SKM-1 (cell line): ENCODE measurements at regions not wholly inside any gene's neighbourhood (a gene's known extent, or its start where the extent isn't known, plus 50 kb on each side); places are given as distances from the start of the nearest gene placed in this dataset.

Experiments used
- DNase-seq: peaks from one replicate; lab custom pipeline; 2025; ENCODE audit not compliant: unreplicated experiment; lab: John Stamatoyannopoulos, UW

GRCh38 chr10:70939441-70940003, 51.2 kb upstream of the PCBD1 start:
- no peak for DNase-seq

- no peak for DNase-seq
These were observed 52.6 kb upstream of the PCBD1 start for GRCh38 chr10:70940834-70941568.

DNA sequence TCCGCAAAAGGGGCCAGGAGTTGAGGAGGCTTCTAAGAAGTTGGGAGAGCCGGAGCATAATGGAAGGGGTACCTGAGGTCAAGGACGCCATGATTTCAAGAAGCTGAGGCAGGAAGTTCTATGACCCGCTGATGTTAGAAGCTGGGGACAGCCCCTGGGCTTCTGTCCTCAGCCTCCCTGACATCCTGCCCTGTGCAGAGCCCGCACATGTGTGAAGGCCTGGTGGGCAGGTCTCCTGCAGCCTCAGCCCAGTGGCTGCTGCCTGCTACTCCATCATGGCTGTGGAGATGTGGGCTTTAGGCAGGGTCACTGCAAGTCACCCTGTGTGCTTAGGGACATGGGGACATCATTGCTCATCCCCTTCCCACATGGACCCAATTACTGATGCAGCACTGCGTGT, 53.8 kb upstream of the PCBD1 start:
- no peak for DNase-seq

DNA sequence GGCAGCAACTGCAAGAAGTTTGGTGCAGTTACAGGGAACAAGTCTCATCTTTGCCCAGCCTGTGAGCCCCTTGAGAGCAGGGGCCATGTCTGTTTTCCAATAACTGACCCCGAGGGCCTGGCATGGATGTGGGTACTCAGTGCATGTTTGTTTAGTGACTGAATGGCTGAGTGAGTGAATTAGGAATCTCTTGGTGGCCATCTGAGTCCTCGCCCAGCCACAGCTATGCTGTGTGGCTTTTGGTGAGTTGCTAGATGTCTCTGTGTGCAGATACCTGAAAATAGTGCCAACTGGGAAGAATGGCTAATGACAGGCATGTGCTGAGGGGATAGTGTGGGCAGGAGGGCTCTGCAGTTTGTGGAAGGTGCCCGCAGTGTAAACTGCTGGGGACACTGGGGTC, 54.4 kb upstream of the PCBD1 start:
- no peak for DNase-seq

- DNase-seq, result no peak
These were observed 54.9 kb upstream of the PCBD1 start for GRCh38 chr10:70943249-70943648.

DNA sequence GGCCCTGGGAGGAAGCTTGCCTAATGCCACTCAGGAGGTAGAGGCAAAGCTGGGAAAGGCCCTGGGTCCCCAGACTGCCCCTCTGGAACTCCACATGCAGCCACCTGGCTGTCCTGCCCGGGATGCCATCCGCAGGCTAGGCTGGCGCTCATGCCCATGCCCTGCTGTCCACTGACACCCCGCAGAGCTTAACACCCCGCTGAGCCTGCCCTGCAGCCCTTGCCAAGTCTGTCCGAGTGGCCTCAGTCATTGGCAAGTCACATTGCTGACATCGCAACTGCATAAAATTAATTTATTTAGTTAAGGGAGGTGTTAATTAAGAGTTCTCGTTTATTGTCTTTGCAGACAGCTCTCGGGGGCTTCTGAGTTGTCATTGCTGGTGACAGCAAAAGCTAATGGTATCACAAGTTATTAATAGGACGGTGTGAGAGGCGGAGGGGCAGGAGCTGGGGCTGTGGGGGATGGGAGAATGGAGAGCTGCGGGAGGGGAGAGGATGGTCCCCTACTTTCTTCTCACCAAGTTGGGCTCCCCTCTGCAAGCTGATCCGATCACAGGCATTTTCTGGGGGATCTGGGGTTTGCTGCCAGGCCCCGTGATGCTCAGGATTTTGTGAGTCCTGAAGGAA, 55.6 kb upstream of the PCBD1 start:
- no peak for DNase-seq

- no peak for DNase-seq
These were observed 61.7 kb upstream of the PCBD1 start for GRCh38 chr10:70950037-70950436.

GRCh38 chr10:70950801-70951200, 62.4 kb upstream of the PCBD1 start:
- DNase-seq, result no peak

GRCh38 chr10:70952401-70952800, 64.0 kb upstream of the PCBD1 start:
- DNase-seq, result no peak

- no peak for DNase-seq
These were observed 64.6 kb upstream of the PCBD1 start for GRCh38 chr10:70952921-70953320.

GRCh38 chr10:70954381-70955176, 66.2 kb upstream of the PCBD1 start:
- DNase-seq, result no peak

DNA sequence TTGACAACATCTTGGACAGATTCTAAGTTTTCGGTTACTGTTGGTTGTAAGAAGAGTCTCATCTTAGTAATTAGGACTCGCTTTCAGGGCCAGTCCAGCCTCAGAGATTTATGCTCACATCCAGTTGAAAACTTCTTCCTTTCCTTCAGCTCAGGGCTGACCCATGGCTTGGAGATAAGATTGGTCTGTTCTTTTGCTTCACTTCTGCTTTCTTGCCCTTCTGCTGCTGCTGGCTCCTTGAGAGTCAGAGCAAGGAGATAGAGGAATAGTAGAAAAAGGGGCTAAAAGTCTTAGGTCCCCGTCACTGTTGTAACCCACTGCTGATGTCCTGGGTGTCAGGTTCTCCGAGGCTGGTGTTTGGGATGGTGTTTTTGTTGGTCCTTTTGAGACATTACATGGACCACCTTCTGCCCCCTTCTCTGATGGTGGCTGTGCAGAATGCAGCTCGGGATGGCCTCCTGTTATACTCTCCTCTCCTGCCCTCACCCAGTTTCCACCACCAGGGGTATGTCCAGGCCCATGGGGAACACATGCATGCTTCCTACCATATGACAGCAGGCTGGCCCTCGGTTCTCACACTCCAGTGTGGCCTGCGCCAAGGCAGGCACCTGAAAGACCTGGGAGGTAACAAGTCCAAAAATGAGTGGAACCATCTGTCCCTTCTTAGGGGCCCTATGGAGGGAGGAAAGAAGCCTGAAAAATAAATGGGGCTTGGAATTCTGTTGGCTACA, 67.8 kb upstream of the PCBD1 start:
- no peak for DNase-seq

GRCh38 chr10:70958396-70958795, 70.0 kb upstream of the PCBD1 start:
- no peak for DNase-seq

DNA sequence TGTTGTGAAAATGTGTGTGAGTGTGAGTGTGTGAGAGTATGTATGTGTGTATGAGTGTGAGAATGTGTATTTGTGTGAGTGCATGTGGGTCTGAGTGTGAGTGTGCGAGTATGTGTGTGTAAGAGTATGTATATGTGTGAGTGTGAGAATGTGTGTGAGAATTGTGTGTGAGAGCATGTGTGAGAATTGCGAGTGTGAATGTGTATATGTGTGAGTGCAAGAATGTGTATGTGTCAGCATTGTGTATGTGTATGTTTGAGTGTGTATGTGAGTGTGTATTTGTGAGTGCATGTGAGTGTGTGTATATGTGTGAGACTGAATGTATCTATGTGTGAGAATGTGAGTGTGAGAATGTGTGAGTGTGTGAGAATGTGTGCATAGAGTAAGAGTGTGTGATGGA, 72.0 kb upstream of the PCBD1 start:
- DNase-seq, result no peak

DNA sequence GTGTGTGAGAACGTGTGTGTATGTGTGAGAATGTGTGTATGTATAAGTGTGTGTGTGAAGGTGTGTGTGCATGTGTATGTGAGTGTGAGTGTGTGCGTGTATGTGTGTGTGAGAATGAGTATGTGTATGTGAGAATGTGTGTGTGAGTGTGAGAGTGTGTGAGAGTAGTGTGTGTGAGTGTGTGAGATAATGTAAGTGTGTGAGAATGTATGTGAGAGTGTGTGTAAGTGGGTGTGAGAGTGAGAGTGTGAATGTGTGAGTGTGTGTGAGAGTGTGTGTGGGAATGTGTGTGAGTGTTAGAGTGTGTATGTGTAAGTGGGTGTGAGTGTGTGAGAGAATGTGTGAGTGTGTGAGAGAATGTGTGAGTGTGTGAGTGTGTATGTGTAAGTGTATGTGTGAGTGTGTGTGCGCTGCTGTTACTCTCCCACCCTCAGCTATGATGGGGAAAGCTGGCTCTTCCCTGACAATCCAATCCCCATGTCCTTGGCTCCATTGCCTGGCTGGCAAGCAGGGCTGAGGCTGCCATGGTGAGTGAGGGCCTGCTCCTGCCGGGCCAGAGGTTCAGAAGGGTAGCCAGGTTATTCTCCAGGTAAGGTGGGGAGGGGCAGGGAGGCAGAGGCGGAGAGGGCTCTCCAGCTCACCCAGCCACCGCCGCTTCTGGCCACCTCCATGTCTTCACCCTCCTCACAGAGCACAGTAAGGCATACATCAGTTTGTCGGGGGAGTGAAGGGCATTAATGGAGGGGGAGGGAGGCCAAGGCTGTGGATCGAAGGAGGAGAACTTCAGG, 72.6 kb upstream of the PCBD1 start:
- no peak for DNase-seq

DNA sequence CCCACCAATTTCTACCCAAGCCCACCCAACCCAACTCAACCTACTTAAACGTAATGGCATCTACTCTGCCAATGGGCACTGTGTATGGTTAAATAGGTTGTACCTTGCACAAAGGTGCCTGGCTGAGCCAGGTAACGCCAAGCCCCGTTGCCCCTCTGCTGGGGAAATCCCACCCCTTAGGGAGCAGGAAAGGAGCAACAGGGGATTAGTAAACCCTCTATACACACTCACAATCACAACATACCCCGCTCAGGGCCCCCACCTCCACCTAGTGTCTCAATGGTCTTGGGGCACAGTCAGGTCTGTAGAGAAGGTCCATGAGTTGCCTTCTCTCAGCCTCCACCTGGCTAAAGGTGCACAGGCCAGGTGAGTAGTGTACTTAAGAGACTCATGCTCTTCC, 74.3 kb upstream of the PCBD1 start:
- DNase-seq, result no peak

DNA sequence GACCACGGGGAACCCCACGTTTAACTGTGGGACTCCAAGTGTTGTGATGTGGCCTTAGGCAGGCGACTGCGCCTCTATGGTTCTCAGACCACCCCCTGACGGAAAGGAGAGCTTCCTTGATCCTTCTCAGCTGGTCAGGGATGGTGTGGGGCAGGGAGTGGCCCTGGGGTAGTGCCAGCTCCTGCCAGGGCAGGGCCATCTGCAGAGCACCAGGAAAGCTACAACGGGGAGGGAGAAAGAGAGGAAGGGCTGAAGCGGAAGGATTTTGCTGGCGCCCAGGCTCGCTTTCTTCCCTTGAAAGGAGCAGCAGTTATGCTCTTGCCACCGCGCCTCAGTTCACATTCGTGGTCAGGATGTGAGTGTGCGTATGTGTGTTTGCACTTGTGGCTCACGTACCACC, 74.9 kb upstream of the PCBD1 start:
- DNase-seq, result no peak

DNA sequence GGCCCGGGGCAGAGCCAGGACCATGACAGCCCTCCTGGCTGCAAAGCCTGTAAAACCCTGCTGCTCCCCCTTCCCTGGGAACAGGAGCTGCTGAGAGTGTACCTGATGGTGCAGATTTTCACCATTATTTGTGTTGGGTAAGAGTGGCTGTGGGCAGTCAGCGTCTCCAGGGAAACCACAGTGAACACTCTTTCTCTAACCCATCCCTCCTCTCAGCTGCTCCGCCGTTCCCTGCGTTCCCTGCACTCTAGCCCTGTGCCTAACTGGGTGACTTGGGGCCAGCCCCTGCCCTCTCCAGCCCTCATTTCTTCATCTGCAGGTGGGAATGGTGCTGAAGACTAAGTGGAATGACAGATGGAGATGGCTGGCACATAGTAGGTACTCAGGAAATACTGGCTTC, 75.9 kb upstream of the PCBD1 start:
- DNase-seq, result no peak

- DNase-seq, result no peak
These were observed 76.5 kb upstream of the PCBD1 start for GRCh38 chr10:70964881-70965280.

- DNase-seq, result no peak
These were observed 77.2 kb upstream of the PCBD1 start for GRCh38 chr10:70965566-70965965.
